A549 (cell line): ENCODE measurements at regions not wholly inside any gene's neighbourhood (a gene's known extent, or its start where the extent isn't known, plus 50 kb on each side); places are given as distances from the start of the nearest gene placed in this dataset.
"Not testable (repeated sequence)": the region's sequence is repeated elsewhere in the genome, so short reads cannot be mapped to it uniquely, and the experiment has no call there.

ENCODE experiments used
- ATAC-seq, 2 experiments: fragments of 200-7000 bp in 1 of 2; fragments of >200 bp in 1 of 2; cut with Nextera tagmentation in 1 of 2; cut with Tn5 transposase in 1 of 2; 3 replicates each; pipeline versions ENCODE4 v1.8.0 to v1.9.1; 2018 to 2020; ENCODE audit warnings: mild to moderate bottlenecking in 1 of 2, moderate library complexity in 1 of 2
- CTCF ChIA-PET: fragments of 300-600 bp; sonication (Branson Sonifier 250); formaldehyde crosslinking; extraction: SDS; loops from one replicate; lab custom pipeline; 2021; ENCODE audit warnings: antibody characterized with exemption, inconsistent platforms; lab: Yijun Ruan, JAX
- POLR2A ChIA-PET: fragments of 350-600 bp; formaldehyde crosslinking; extraction: SDS; loops from one replicate; lab custom pipeline; 2021; ENCODE audit warnings: antibody characterized with exemption, inconsistent platforms; lab: Yijun Ruan, JAX
- DNase-seq, 2 experiments: peaks; one replicate each; pipeline versions ENCODE4 v3.0.0 to v3.0.0-alpha.2; 2011 to 2016; ENCODE audit warnings: low read depth in 1 of 2, low spot score in 1 of 2
- FAIRE-seq: peaks from 2 replicates; lab custom pipeline; 2011; peaks lifted over from hg19 to GRCh38; lab: Jason Lieb, UNC
- H3K27ac ChIP-seq, 2 experiments: fragments of >200 bp; sonication (Bioruptor Twin); formaldehyde crosslinking; 3 replicates each; pipeline ENCODE4 v1.5.1; 2016 to 2017
- H3K4me1 ChIP-seq: fragments of >200 bp; sonication (Bioruptor Twin); formaldehyde crosslinking; 3 replicates; pipeline ENCODE4 v1.6.1; 2016
- H3K4me2 ChIP-seq: fragments of >200 bp; sonication (Bioruptor Twin); formaldehyde crosslinking; 3 replicates; pipeline ENCODE4 v1.6.1; 2016
- H3K4me3 ChIP-seq: fragments of >200 bp; sonication (Bioruptor Twin); formaldehyde crosslinking; 3 replicates; pipeline ENCODE4 v1.5.1; 2016
- H3K9me3 ChIP-seq: fragments of >200 bp; sonication (Bioruptor Twin); formaldehyde crosslinking; 3 replicates; pipeline ENCODE4 v1.6.1; 2016
- BCL3 ChIP-seq: fragments of >200 bp; sonication (Bioruptor Twin); formaldehyde crosslinking; IDR thresholded peaks from 3 replicates; pipeline ENCODE4 v1.6.1; 2016
- CBX2 ChIP-seq: fragments of 200-600 bp; sonication (generic); IDR thresholded peaks from 2 replicates; pipeline ENCODE4 v1.6.1; 2016; ENCODE audit warnings: low read depth, mild to moderate bottlenecking, borderline replicate concordance
- CBX8 ChIP-seq: fragments of 200-600 bp; sonication (generic); IDR thresholded peaks from 2 replicates; pipeline ENCODE4 v1.6.1; 2016
- CEBPB ChIP-seq, 2 experiments: fragments of >200 bp in 1 of 2; sonication (Bioruptor Twin) in 1 of 2; formaldehyde crosslinking in 1 of 2; IDR thresholded peaks; 2 replicates each; pipeline ENCODE4 v1.6.1; 2012 to 2016
- CHD2 ChIP-seq: fragments of 150-350 bp; IDR thresholded peaks from 2 replicates; pipeline ENCODE4 v1.6.1; 2014; ENCODE audit warnings: low read length; ENCODE audit not compliant: partially characterized antibody
- EHMT2 ChIP-seq: fragments of 200-600 bp; sonication (generic); IDR thresholded peaks from 2 replicates; pipeline ENCODE4 v1.6.1; 2016; ENCODE audit warnings: antibody characterized with exemption, low read depth, mild to moderate bottlenecking, moderate library complexity
- EP300 ChIP-seq, 2 experiments: fragments of >200 bp; sonication (Bioruptor Twin); formaldehyde crosslinking; IDR thresholded peaks; 2 replicates in 1 of 2; 3 replicates in 1 of 2; pipeline ENCODE4 v1.6.1; 2016 to 2017
- ESRRA ChIP-seq: fragments of 150-350 bp; IDR thresholded peaks from 2 replicates; pipeline ENCODE4 v1.6.1; 2014; ENCODE audit warnings: mild to moderate bottlenecking, low read length, borderline replicate concordance
- FOSB ChIP-seq: fragments of 250-450 bp; sonication (Bioruptor Pico); IDR thresholded peaks from 2 replicates; pipeline ENCODE4 v1.5.0; 2020; ENCODE audit warnings: mild to moderate bottlenecking, moderate library complexity
- FOXS1 ChIP-seq: fragments of 250-450 bp; sonication (Bioruptor Pico); IDR thresholded peaks from 2 replicates; pipeline ENCODE4 v1.5.0; 2020; ENCODE audit warnings: mild to moderate bottlenecking, moderate library complexity
- HDAC2 ChIP-seq: fragments of 200-600 bp; sonication (generic); IDR thresholded peaks from 2 replicates; pipeline ENCODE4 v1.6.1; 2016
- HEYL ChIP-seq: fragments of 250-450 bp; sonication (Bioruptor Pico); IDR thresholded peaks from 2 replicates; pipeline ENCODE4 v1.8.0; 2021; ENCODE audit warnings: mild to moderate bottlenecking, moderate library complexity
- JUNB ChIP-seq: fragments of >200 bp; sonication (Bioruptor Twin); formaldehyde crosslinking; IDR thresholded peaks from 2 replicates; pipeline ENCODE4 v1.6.1; 2016
- MAFK ChIP-seq: fragments of 450-650 bp; IDR thresholded peaks from 2 replicates; pipeline ENCODE4 v1.6.1; 2014; ENCODE audit not compliant: partially characterized antibody
- MAZ ChIP-seq: fragments of 150-350 bp; IDR thresholded peaks from 2 replicates; pipeline ENCODE4 v1.6.1; 2014; ENCODE audit warnings: antibody characterized with exemption, low read depth, low read length, borderline replicate concordance
- RARB ChIP-seq: fragments of 250-450 bp; sonication (Bioruptor Pico); IDR thresholded peaks from 2 replicates; pipeline ENCODE4 v1.8.0; 2021; ENCODE audit warnings: mild to moderate bottlenecking, moderate library complexity
- RCOR1 ChIP-seq: fragments of 150-350 bp; IDR thresholded peaks from 2 replicates; pipeline ENCODE4 v1.6.1; 2014; ENCODE audit warnings: antibody characterized with exemption, low read length, low read depth
- REST ChIP-seq: fragments of 200-600 bp; sonication (generic); IDR thresholded peaks from 2 replicates; pipeline ENCODE4 v1.6.1; 2016; ENCODE audit warnings: antibody characterized with exemption, mild to moderate bottlenecking, moderate library complexity
- RNF2 ChIP-seq: fragments of 200-600 bp; sonication (generic); IDR thresholded peaks from 2 replicates; pipeline ENCODE4 v1.6.1; 2016; ENCODE audit warnings: low read depth, mild to moderate bottlenecking, antibody characterized with exemption, moderate library complexity, borderline replicate concordance
- TP53 ChIP-seq: fragments of 250-450 bp; sonication (Bioruptor Pico); IDR thresholded peaks from 2 replicates; pipeline ENCODE4 v1.5.0; 2021; ENCODE audit warnings: mild to moderate bottlenecking, moderate library complexity
- ZC3H11A ChIP-seq: fragments of 450-650 bp; IDR thresholded peaks from 2 replicates; pipeline ENCODE4 v1.6.1; 2014; ENCODE audit warnings: antibody characterized with exemption, mild to moderate bottlenecking
- ZSCAN20 ChIP-seq: fragments of 250-450 bp; sonication (Bioruptor Pico); IDR thresholded peaks from 2 replicates; pipeline ENCODE4 v1.8.0; 2022; ENCODE audit warnings: mild to moderate bottlenecking, moderate library complexity
- WGBS: methylation state at CpG from one replicate; pipeline ENCODE4 v1.1.6; 2017; ENCODE audit errors: missing lambda C conversion rate; 5-methylcytosine and 5-hydroxymethylcytosine counted together
- TF ChIP-seq, protein P1 (sequence below): fragments of >200 bp; sonication (Bioruptor Twin); formaldehyde crosslinking; IDR thresholded peaks from 3 replicates; pipeline ENCODE4 v1.5.1; 2016
- TF ChIP-seq, protein P2 (sequence below): fragments of >200 bp; sonication (Bioruptor Twin); formaldehyde crosslinking; IDR thresholded peaks from 2 replicates; pipeline ENCODE4 v1.6.1; 2016

DNA sequence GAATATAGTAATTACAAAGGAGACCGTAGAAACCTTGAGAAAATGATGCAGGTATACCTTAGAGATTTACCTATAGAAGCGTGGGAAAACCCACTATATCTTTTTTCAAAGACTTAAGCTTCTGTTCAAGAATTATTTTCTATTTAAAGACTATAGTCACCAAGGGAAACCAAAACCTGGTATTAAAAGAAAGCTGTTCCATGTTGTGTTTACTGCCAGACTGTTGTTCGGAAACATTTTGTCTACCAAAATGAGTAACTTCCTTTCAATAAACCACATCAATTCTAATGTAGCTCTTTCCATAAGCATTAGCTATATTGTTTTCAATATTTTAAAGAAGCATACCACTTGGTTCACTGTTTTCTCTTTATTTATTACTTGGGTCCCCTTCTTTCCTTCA lies 182.9 kb upstream of the SLITRK6 start:
- ChIA-PET CTCF (no interaction called here), POLR2A (no interaction called here)
- 67% methylated on average over 3 of the region's 3 CpGs for WGBS
- Histone ChIP-seq H3K4me1 (no peaks in the 10 kb centered on the region), H3K27ac (no peak overlapping the region), H3K9me3 (no peaks in the 10 kb centered on the region), H3K4me3 (no peak overlapping the region), H3K4me2 (no peak overlapping the region)
- TF ChIP-seq REST (no peak), RARB (CRISPR knock-in tag) (no peak), MAZ (no peak), EHMT2 (no peak), CBX8 (no peak), RNF2 (no peak), CBX2 (no peak), EP300 (IDR thresholded peaks at IDR 0.05) (no peak)
- ATAC-seq: no peak
- FAIRE-seq: no peak
- DNase-seq: no peak

GRCh38 chr13:85980447-85980846 lies 181.2 kb upstream of the SLITRK6 start:
- H3K4me3 ChIP-seq, DNase-seq, H3K4me2 ChIP-seq, CTCF ChIA-PET, H3K27ac ChIP-seq, FAIRE-seq, POLR2A ChIA-PET, H3K4me1 ChIP-seq, ATAC-seq, H3K9me3 ChIP-seq: not testable (repeated sequence)
- 75% methylated on average over 1 of the region's 1 CpG for WGBS

- H3K4me2 ChIP-seq: no peak overlapping the region
- CTCF ChIA-PET: no interaction called here
- H3K4me3 ChIP-seq: no peak overlapping the region
- no peak for ATAC-seq
- 32% methylated on average over 4 of the region's 4 CpGs for WGBS
- no peaks in the 10 kb centered on the region for H3K9me3 ChIP-seq
- DNase-seq: no peak
- POLR2A ChIA-PET: no interaction called here
- FAIRE-seq: no peak
- TF ChIP-seq, protein P1, sequence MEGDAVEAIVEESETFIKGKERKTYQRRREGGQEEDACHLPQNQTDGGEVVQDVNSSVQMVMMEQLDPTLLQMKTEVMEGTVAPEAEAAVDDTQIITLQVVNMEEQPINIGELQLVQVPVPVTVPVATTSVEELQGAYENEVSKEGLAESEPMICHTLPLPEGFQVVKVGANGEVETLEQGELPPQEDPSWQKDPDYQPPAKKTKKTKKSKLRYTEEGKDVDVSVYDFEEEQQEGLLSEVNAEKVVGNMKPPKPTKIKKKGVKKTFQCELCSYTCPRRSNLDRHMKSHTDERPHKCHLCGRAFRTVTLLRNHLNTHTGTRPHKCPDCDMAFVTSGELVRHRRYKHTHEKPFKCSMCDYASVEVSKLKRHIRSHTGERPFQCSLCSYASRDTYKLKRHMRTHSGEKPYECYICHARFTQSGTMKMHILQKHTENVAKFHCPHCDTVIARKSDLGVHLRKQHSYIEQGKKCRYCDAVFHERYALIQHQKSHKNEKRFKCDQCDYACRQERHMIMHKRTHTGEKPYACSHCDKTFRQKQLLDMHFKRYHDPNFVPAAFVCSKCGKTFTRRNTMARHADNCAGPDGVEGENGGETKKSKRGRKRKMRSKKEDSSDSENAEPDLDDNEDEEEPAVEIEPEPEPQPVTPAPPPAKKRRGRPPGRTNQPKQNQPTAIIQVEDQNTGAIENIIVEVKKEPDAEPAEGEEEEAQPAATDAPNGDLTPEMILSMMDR: no peak
- TF ChIP-seq FOSB (CRISPR knock-in tag) (no peak), HDAC2 (no peak)
- no peak overlapping the region for H3K27ac ChIP-seq
- H3K4me1 ChIP-seq: peaks cover 6% of the 10 kb centered on the region; the same call in 1 of the 3 replicates
Measured at GRCh38 chr13:85976242-85976641, 177.0 kb upstream of the SLITRK6 start.

DNA sequence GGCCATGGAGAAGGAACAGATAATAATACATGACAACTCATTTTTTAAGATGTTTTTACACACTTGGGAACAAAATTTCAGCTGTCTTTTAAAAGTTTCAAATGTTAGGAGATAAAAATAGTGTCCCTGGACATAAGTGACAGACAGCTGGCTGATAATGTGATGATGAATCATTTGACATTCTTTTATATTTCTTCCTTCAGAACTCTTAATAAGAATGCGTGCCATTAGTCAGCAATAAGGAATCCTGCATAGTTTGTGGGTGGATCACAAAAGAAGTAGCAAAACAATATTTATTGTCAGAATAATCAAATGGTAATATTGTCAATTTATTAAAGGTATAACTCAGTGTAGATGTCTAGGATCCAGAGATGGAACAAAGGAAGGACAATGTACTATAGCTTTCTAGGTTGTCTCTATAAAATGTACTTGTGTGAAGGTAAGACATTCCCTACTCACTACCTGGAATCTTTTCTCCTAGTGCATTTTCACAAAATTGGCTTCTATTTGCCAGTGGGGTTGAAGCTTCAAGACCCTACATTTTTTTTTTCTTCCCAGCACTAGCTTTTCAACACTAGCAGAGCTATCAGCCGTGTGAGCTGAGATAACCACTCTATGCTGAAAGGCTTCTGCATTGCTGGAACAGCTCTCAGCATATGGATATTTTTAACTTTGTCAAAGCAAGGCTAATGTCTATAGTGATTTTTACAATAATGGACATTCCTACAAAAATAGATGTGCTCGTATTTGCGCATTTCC lies 175.6 kb upstream of the SLITRK6 start:
- ATAC-seq (no peak), DNase-seq (no peak), FAIRE-seq (no peak)
- ChIA-PET CTCF (no interaction called here), POLR2A (no interaction called here)
- no peak overlapping the region for H3K27ac ChIP-seq
- no peak overlapping the region for H3K4me2 ChIP-seq
- no peak for TF ChIP-seq TP53
- TF ChIP-seq JUNB: no peak
- TF ChIP-seq RARB (CRISPR knock-in tag): no peak
- no peak for TF ChIP-seq BCL3
- no peak for TF ChIP-seq RCOR1
- no peak for TF ChIP-seq CBX8
- TF ChIP-seq FOSB (CRISPR knock-in tag): no peak
- TF ChIP-seq MAFK: no peak
- TF ChIP-seq, protein P2, sequence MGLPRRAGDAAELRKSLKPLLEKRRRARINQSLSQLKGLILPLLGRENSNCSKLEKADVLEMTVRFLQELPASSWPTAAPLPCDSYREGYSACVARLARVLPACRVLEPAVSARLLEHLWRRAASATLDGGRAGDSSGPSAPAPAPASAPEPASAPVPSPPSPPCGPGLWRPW: no peak
- TF ChIP-seq ZSCAN20: no peak
- no peak for TF ChIP-seq CEBPB (IDR thresholded peaks at IDR 0.05)
- TF ChIP-seq FOXS1 (CRISPR knock-in tag): no peak
- TF ChIP-seq ZC3H11A: no peak
- no peak for TF ChIP-seq CHD2
- TF ChIP-seq ESRRA: no peak
- no peak for TF ChIP-seq HEYL
- H3K4me3 ChIP-seq: no peak overlapping the region
- no peaks in the 10 kb centered on the region for H3K9me3 ChIP-seq
- peaks cover 6% of the 10 kb centered on the region; the same call in 1 of the 3 replicates for H3K4me1 ChIP-seq
- WGBS: 65% methylated on average over 4 of the region's 4 CpGs
